GM10248 (cell line): ENCODE measurements at regions not wholly inside any gene's neighbourhood (a gene's known extent, or its start where the extent isn't known, plus 50 kb on each side); places are given as distances from the start of the nearest gene placed in this dataset.

Experiments used
- CTCF ChIA-PET: fragments of 300-600 bp; sonication (Branson Sonifier 250); formaldehyde crosslinking; extraction: SDS; loops from one replicate; lab custom pipeline; 2021; ENCODE audit warnings: antibody characterized with exemption; lab: Yijun Ruan, JAX
- POLR2A ChIA-PET: fragments of 350-650 bp; sonication (Branson Sonifier 250); formaldehyde crosslinking; extraction: SDS; loops from one replicate; lab custom pipeline; 2020; ENCODE audit warnings: antibody characterized with exemption; lab: Yijun Ruan, JAX
- DNase-seq: peaks from one replicate; pipeline ENCODE4 v3.0.0; 2012; ENCODE audit errors: extremely low spot score
- CTCF ChIP-seq: IDR thresholded peaks from 2 replicates; pipeline ENCODE4 v1.5.1; 2012; ENCODE audit warnings: mild to moderate bottlenecking, low read depth; ENCODE audit errors: extremely low read depth, missing control alignments, control extremely low read depth

- CTCF ChIA-PET = no interaction called here
- no peak for TF ChIP-seq CTCF
- DNase-seq = no peak
- POLR2A ChIA-PET = no interaction called here
Measured at GRCh38 chr10:3016016-3016415, 51.3 kb upstream of the PFKP start.

DNA sequence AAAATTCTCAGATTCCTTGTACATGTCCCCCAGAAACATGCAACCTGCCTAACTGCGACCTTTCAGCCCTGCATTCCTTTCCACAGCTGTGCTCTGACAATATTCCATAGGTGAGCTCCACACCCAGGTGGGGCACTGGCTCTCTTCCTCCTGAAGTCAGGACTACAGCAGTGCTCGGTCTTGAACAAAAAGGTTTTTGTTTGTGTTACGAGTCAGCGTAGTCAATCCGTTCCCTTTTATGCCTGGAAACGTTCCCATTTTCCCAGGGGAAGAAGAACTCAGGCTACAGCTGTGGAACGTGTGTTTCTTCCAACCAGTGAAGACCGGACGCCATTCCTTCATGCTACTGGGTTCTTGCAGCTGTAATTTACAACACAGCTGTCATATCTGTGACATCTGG is 52.4 kb upstream of the PFKP start:
- no peak for TF ChIP-seq CTCF
- CTCF ChIA-PET = no interaction called here
- DNase-seq = no peak
- POLR2A ChIA-PET = no interaction called here

DNA sequence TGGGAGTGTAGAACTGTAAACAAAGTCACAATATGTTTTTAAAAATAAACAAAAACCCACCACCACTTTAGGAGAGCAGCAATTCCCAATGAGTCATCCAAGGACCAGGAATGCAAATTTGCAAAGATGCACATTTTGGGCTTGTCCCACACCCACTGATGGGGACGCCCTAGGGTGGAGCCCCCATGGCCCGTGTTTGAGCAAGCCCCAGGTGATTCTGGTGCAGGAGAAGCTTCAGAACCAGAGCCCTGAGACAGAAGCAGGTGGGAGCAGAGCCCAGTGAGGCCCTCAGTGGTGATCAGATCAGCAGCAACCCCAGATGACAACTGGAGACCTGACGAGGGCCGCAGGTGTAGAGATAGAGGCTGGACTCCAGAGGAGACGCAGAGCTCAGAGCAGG is 55.1 kb upstream of the PFKP start:
- POLR2A ChIA-PET = no interaction called here
- CTCF ChIA-PET = interaction anchor here (0.8 to 1.2 kb wide), 2 partner anchors 12 to 84 kb away, joined by 3 read pairs; no protein-coding TSS in a partner anchor
- TF ChIP-seq CTCF = no peak
- no peak for DNase-seq

- TF ChIP-seq CTCF = no peak
- DNase-seq = no peak
- POLR2A ChIA-PET = no interaction called here
- CTCF ChIA-PET = interaction anchor here (1.0 to 1.2 kb wide), 2 partner anchors 13 to 33 kb away, joined by 3 to 4 read pairs; no protein-coding TSS in a partner anchor
Measured at GRCh38 chr10:3010816-3011460, 56.4 kb upstream of the PFKP start.

DNA sequence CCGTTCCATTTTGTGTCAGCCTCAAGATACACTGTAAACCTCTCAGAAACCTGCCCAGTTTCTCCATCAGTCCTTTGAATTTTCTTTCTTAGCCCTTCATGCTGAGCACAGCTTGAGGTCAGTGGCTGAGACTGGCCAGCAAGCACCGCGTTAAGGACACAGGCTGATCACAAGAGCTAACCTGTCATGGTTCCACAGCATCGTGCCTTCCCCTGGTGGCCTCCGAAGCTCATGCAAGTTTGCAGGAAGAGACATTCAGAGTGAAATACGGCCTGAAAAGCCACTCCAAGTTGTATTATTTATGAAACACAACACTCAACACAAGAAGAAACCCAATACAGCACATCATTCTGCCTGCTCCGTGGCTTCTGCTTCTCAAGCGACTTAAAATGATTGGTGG is 57.0 kb upstream of the PFKP start:
- POLR2A ChIA-PET = no interaction called here
- no peak for DNase-seq
- CTCF ChIA-PET = interaction anchor here (1.0 to 1.8 kb wide), 3 partner anchors 32 to 33 kb away, joined by 4 to 5 read pairs (median 5); no protein-coding TSS in a partner anchor
- TF ChIP-seq CTCF = no peak

- CTCF ChIA-PET = interaction anchor here (1.3 to 1.8 kb wide), 3 partner anchors 31 to 253 kb away, joined by 3 to 5 read pairs (median 5); no protein-coding TSS in a partner anchor
Measured at GRCh38 chr10:3009341-3009740, 58.0 kb upstream of the PFKP start.

More at GRCh38 chr10:3009341-3009740, 58.0 kb upstream of the PFKP start:
- POLR2A ChIA-PET = no interaction called here
- TF ChIP-seq CTCF = no peak
- no peak for DNase-seq
